Epithelial cell of proximal tubule (primary cell): ENCODE measurements at regions not wholly inside any gene's neighbourhood (a gene's known extent, or its start where the extent isn't known, plus 50 kb on each side); places are given as distances from the start of the nearest gene placed in this dataset.

Source experiments
- DNase-seq: peaks from one replicate; pipeline ENCODE4 v3.0.0-alpha.2; 2011; ENCODE audit warnings: low read depth
- H3K4me3 ChIP-seq: 2 replicates; pipeline ENCODE4 v1.5.1; 2011; ENCODE audit warnings: low read depth, mild to moderate bottlenecking, low read length
- CTCF ChIP-seq: conservative IDR thresholded peaks from 2 replicates; pipeline ENCODE4 v1.5.1; 2012; ENCODE audit warnings: low read depth, mild to moderate bottlenecking, low read length

DNA sequence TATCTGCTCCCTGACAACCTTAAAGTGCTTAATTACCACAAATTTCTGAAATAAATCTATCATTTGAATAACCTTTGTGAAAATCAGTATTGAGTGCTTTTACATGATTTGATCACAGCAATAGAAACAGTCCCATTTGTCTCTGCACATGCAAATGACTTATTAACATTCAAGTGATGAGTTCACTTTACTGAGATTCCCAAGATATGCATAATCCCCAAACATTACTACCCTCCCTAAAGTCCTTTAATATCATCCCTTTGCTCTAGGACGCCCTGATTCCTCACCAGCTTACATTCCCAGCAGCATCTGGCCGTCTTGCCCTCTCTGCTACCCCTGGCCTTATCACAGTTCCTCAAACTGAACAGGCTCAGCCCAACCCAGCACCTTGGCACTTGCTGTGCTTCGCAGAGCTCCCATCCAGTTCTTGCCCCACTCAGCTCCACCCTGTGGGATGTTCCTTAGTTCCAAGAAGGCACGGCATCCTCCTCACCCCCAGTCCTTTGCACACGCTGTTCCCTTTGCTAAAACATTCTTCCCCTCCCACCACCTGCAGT lies 347.5 kb downstream of the PREX1 start:
- no peak for DNase-seq
- TF ChIP-seq CTCF, result no peak
- H3K4me3 ChIP-seq, result no peak overlapping the region

DNA sequence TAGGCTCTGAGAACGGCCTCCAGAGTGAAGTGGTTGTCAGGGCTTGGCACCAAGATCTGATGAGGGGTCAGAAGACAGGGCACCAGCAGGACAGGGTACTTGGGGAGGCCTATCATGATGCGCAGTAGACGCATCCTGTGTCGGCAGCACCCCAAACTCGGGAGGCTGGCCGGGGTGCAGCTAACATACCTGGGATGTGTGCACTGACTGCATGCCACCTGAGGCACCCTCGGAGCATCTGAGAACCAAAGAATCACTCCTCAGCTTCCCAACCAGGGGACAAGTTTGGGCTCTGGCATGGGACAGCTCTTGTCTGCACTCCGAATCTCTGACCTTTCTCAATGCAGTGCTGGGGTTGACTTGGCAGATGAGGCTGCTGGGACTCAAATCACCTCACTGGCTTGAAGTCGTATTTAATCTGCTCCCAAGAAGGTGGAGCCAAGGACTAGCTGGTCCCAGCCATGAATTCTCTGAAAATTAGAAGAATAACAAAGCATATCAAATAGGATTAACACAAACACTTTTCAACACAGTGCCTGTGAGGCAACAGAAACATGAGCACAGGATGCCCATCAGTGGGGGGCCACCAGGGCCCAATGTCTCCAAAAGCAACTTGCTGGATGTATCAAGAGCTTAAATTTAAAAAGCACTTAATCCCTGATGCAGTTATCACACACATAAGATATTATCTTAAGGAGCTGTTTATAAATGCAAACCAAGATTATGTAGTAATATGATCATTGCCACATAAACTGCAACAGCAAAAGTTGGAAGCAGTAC lies 348.8 kb downstream of the PREX1 start:
- H3K4me3 ChIP-seq, result no peak overlapping the region
- no peak for TF ChIP-seq CTCF
- no peak for DNase-seq

DNA sequence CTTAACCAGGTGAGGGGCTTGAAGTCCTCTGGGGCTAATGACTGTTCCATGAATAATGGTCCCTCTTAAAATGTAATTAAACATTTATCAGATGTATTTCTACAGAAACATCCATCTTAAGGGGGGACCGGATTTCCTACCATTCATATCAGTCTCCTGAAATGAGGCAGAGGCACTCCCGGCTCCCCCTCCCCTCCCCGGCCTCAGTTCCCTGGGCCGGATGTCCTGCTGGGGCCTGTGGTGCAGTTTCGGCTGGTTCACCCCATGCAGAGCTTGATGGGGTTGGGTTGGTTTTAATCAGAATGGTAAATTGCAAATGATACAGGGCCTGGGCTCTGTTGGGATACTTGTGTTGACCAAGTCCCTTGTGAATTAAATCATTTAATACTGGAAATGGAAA lies 349.4 kb downstream of the PREX1 start:
- DNase-seq, result no peak
- TF ChIP-seq CTCF, result no peak
- no peak overlapping the region for H3K4me3 ChIP-seq

- DNase-seq, result no peak
- H3K4me3 ChIP-seq, result no peak overlapping the region
- no peak for TF ChIP-seq CTCF
Observed at GRCh38 chr20:48476854-48477253, 350.9 kb downstream of the PREX1 start.

GRCh38 chr20:48474022-48474421 lies 353.8 kb downstream of the PREX1 start:
- DNase-seq, result no peak
- TF ChIP-seq CTCF, result no peak
- no peak overlapping the region for H3K4me3 ChIP-seq

DNA sequence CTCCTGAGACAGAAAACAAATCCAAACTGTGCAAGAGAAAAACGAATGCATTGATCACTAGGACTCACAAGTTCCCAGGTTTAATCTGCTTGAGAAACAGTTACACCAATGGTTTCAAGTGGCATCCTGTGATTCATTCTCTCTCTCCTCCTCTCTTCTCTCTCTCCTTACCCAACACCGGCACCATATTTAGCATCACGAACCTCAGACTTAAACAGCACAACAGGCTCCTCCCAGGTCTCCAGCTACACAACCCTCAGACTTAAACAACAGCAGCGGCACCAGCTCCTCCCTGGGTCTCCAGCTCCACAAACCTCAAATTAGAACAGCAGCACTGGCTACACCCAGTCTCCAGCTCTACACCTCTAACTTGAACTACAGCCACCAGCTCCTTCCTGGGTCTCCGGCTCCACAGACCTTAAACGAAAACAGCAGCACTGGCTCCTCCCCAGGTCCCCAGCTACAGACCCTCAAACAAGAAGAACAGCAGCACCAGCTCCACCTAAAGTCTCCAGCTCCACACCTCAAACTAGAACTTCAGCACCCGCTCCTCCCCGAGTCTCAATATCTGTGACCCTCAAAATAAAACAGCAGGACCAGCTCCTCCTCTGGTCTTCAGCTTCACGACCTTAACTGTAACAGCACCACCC lies 355.9 kb downstream of the PREX1 start:
- no peak overlapping the region for H3K4me3 ChIP-seq
- no peak for DNase-seq
- no peak for TF ChIP-seq CTCF

- no peak for TF ChIP-seq CTCF
- no peak overlapping the region for H3K4me3 ChIP-seq
- DNase-seq, result no peak
Observed at GRCh38 chr20:48471176-48471575, 356.6 kb downstream of the PREX1 start.
